Neuron (in vitro differentiated cells): ENCODE measurements at regions not wholly inside any gene's neighbourhood (a gene's known extent, or its start where the extent isn't known, plus 50 kb on each side); places are given as distances from the start of the nearest gene placed in this dataset.
"Not testable (repeated sequence)": the region's sequence is repeated elsewhere in the genome, so short reads cannot be mapped to it uniquely, and the experiment has no call there.

Source experiments
- H2AFZ ChIP-seq: one replicate; pipeline ENCODE4 v1.6.1; 2013; ENCODE audit warnings: low read depth, mild to moderate bottlenecking, inconsistent platforms, low read length, moderate library complexity
- H3K27me3 ChIP-seq: one replicate; pipeline ENCODE4 v1.6.1; 2013; ENCODE audit warnings: low read length; ENCODE audit not compliant: insufficient read depth
- H3K36me3 ChIP-seq: one replicate; pipeline ENCODE4 v1.6.1; 2013; ENCODE audit warnings: low read length; ENCODE audit not compliant: insufficient read depth
- H3K4me1 ChIP-seq: one replicate; pipeline ENCODE4 v1.6.1; 2013; ENCODE audit warnings: low read length; ENCODE audit not compliant: insufficient read depth
- H3K4me3 ChIP-seq: 2 replicates; pipeline ENCODE4 v1.5.1; 2013; ENCODE audit warnings: mild to moderate bottlenecking, low read length, moderate library complexity
- H3K9me3 ChIP-seq: one replicate; pipeline ENCODE4 v1.6.1; 2013; ENCODE audit warnings: low read length

- H2AFZ ChIP-seq: no peak overlapping the region
- H3K4me1 ChIP-seq: peaks cover 9% of the 10 kb centered on the region
- no peaks in the 10 kb centered on the region for H3K36me3 ChIP-seq
- H3K9me3 ChIP-seq: no peaks in the 10 kb centered on the region
- H3K27me3 ChIP-seq: no peaks in the 10 kb centered on the region
- no peak overlapping the region for H3K4me3 ChIP-seq
Measured at GRCh38 chr6:151180330-151181048, 59.3 kb upstream of the AKAP12 start.

DNA sequence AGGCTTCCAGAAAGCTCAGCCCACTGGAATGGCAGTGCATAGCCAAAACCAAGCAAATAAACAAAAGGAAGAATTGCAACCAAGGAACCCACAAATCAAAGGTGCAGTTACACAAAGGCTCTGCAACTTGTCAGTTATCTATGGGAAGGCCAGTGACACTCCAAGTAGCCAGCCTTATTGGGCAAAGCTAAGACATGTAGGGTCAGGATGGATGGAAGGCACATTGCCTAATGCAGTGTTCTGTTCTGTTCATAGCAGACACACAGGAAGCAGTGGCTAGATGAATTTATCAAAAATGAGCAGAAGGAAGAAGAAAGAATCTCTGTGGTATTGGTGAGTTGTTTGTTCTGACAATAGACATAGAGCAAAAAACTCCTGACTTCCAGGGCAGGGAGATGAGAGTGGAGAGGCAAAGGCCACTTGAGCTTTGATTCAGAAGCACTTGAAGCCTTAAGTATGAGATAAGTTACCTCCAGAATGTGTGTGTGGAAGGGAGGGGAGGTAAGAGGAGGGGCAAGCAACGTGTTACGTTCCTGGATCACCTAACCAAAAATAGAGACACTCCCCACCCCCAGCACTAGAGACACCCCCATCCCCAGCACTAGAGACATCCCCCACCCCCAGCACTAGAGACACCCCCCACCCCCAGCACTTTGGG lies 57.9 kb upstream of the AKAP12 start:
- no peak overlapping the region for H2AFZ ChIP-seq
- no peaks in the 10 kb centered on the region for H3K27me3 ChIP-seq
- H3K4me3 ChIP-seq: no peak overlapping the region
- peaks cover 11% of the 10 kb centered on the region for H3K4me1 ChIP-seq
- no peaks in the 10 kb centered on the region for H3K36me3 ChIP-seq
- no peaks in the 10 kb centered on the region for H3K9me3 ChIP-seq

DNA sequence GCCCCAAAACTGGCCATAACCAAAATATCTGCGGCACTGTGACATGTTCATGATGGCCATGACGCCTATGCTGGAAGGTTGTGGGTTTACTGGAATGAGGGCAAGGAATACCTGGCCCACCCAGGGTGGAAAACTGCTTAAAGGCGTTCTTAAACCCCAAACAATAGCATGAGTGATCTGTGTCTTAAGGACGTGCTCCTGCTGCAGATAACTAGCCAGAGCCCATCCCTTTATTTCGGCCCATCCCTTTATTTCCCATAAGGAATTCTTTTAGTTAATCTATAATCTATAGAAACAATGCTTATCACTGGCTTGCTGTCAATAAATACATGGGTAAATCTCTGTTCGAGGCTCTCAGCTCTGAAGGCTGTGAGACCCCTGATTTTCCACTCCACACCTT lies 56.8 kb upstream of the AKAP12 start:
- not testable (repeated sequence) for H2AFZ ChIP-seq, H3K9me3 ChIP-seq, H3K36me3 ChIP-seq, H3K27me3 ChIP-seq, H3K4me3 ChIP-seq
- peaks cover 16% of the 10 kb centered on the region for H3K4me1 ChIP-seq

GRCh38 chr6:151185148-151185547 lies 54.6 kb upstream of the AKAP12 start:
- no peaks in the 10 kb centered on the region for H3K27me3 ChIP-seq
- no peaks in the 10 kb centered on the region for H3K9me3 ChIP-seq
- H3K4me3 ChIP-seq: no peak overlapping the region
- no peaks in the 10 kb centered on the region for H3K36me3 ChIP-seq
- H2AFZ ChIP-seq: no peak overlapping the region
- peaks cover 16% of the 10 kb centered on the region for H3K4me1 ChIP-seq

DNA sequence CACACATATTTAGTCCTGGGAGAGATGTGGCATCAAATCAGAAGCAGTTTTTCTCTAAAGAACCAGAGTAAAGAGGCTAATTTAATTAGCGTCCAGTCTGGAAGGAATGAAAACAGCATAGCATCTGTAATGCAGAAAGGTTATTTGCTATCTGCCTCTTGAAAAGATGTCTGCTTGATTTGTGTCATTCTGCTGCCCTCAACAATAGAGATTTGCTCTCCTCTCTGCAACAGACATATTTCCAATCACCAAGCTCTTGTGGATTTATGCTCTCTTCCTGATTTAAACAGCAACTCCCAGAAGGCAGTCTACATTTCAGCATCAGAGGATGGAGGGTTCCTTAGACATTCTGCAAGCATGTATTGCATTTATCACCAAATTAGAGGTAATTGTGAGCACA lies 53.5 kb upstream of the AKAP12 start:
- Histone ChIP-seq H3K27me3 (no peaks in the 10 kb centered on the region), H3K9me3 (no peaks in the 10 kb centered on the region), H3K4me1 (peaks cover 16% of the 10 kb centered on the region), H2AFZ (peak overlapping the region; percentile 53), H3K4me3 (no peak overlapping the region), H3K36me3 (no peaks in the 10 kb centered on the region)

DNA sequence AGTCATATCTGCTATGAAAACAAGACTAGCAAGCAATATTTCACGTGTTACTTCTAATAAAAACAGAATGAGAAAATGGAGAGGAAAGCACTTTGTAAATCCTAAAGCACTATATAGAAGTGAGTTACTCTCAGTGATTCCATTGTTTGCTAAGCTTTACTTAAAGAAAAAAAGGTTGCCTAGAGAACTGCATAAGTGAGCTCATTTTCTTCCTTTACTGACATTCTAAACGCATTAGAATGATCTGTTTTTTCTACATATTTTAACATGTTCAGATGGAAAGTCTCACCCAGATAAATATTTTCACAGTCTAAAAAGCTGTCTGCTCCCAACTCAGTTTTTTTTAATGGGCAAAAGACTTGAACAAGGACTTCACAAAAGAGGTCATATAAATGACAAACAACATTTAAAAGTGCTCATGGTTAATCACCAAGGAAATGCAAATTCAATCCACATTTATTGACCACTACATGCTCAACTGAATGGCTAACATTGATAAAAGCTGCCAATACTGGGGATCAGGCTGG lies 52.9 kb upstream of the AKAP12 start:
- no peak overlapping the region for H3K4me3 ChIP-seq

More for the DNA sequence above, 52.9 kb upstream of the AKAP12 start:
- H3K4me1 ChIP-seq: peaks cover 16% of the 10 kb centered on the region
- H3K9me3 ChIP-seq: no peaks in the 10 kb centered on the region
- peak overlapping the region; percentile 53 for H2AFZ ChIP-seq
- H3K27me3 ChIP-seq: no peaks in the 10 kb centered on the region
- no peaks in the 10 kb centered on the region for H3K36me3 ChIP-seq
